Right cardiac atrium (tissue), 5 donors: ENCODE measurements at regions not wholly inside any gene's neighbourhood (a gene's known extent, or its start where the extent isn't known, plus 50 kb on each side); places are given as distances from the start of the nearest gene placed in this dataset.

ENCODE experiments used
- ATAC-seq, 2 donors: fragments of 200-7000 bp; cut with Tn5 transposase; one replicate each; pipeline versions ENCODE4 v1.8.0 to v1.9.1; 2020; ENCODE audit warnings: moderate library complexity in 2 of 2, mild to moderate bottlenecking in 1 of 2
- DNase-seq, 3 donors: peaks; one replicate each; pipeline ENCODE4 v3.0.0-alpha.2; 2020
- H3K27ac ChIP-seq: one replicate; pipeline ENCODE4 v1.5.1; 2013; ENCODE audit warnings: mild to moderate bottlenecking, low read length, control low read depth, moderate library complexity
- H3K27me3 ChIP-seq: one replicate; pipeline ENCODE4 v1.6.1; 2013; ENCODE audit not compliant: control insufficient read depth, insufficient read depth
- H3K4me1 ChIP-seq: one replicate; pipeline ENCODE4 v1.6.1; 2013; ENCODE audit warnings: low read length; ENCODE audit not compliant: control insufficient read depth, insufficient read depth
- H3K4me3 ChIP-seq: one replicate; pipeline ENCODE4 v1.5.1; 2013; ENCODE audit warnings: low read length, control low read depth
- H3K9me3 ChIP-seq: one replicate; pipeline ENCODE4 v1.6.1; 2013; ENCODE audit warnings: low read length; ENCODE audit not compliant: control insufficient read depth
- WGBS: extraction: QIAGEN DNeasy Blood & Tissue Kit; methylation state at CpG from one replicate; pipeline ENCODE4 v1.1.7; 2013; 5-methylcytosine and 5-hydroxymethylcytosine counted together
- intact Hi-C, 4 donors: fragments of 100-400 bp; cut with DNase I; formaldehyde crosslinking; loops; one replicate each; pipeline versions ENCODE4 v1.11.0 to v1.14.0; 2022 to 2023
- donor health status: healthy with polysubstance abuse.
- donor health status: DM: no; HTN: yes; CAD: no.
- donor health status: DM: no; HTN: no; CAD: no.
- donor health status: DM: no; HTN: yes; CAD: no; lungs with severe emphysema.
- donor health status: DM: yes; HTN: yes; CAD: no.

DNA sequence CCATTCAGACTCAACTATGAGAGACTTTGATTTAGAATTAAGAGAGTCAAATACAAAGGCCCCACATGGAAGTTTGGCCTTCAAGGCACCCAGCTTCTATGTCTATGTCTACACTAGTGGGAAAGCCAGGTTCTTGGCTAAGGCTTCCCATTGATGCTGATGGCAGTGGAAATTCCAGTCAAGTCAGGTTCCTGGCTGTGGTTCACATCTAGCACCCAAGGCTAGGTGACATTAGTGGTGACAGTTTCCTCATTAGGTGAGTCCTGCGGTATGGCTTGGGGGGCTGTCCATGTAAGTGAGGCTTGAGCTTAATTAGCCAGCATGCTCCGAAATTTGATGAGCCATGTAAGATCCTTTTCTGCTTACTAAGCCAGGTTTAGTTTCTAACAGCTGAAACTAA is 460.9 kb downstream of the RMST start:
- ATAC-seq = no peak
- no peak overlapping the region for H3K27ac ChIP-seq
- H3K9me3 ChIP-seq = no peaks in the 10 kb centered on the region
- no peaks in the 10 kb centered on the region for H3K27me3 ChIP-seq
- no peak for DNase-seq
- no peaks in the 10 kb centered on the region for H3K4me1 ChIP-seq
- no peak overlapping the region for H3K4me3 ChIP-seq
- intact Hi-C loops = no loop called here
- WGBS = 91% methylated on average over 2 of the region's 2 CpGs

DNA sequence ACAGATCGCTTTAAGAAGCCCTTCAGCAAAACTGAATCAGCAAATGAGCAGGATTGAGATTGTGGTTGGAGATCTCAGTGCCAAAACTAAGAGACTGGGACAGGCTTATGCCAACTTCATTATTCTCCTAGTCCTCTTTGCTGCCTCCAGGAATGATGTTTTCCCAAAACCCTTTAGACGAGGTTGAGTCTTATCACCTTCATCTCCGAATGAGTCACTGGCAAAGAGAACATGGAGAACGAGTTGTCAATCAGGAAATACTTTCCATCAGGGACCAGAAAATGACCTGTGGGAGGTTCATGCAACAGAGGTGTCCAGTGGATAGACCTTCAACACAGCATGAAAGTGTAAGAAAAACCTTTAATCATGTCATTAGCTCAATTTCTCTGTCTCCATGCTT is 461.5 kb downstream of the RMST start:
- Histone ChIP-seq H3K4me1 (no peaks in the 10 kb centered on the region), H3K4me3 (no peak overlapping the region), H3K27me3 (no peaks in the 10 kb centered on the region), H3K27ac (no peak overlapping the region), H3K9me3 (no peaks in the 10 kb centered on the region)
- ATAC-seq (no peak), DNase-seq (no peak)
- intact Hi-C loops = no loop called here
- WGBS = 68% methylated on average over 4 of the region's 4 CpGs

GRCh38 chr12:97927977-97928376 is 465.4 kb downstream of the RMST start:
- ATAC-seq (no peak), DNase-seq (no peak)
- Histone ChIP-seq H3K9me3 (no peaks in the 10 kb centered on the region), H3K27ac (no peak overlapping the region), H3K27me3 (no peaks in the 10 kb centered on the region), H3K4me1 (no peaks in the 10 kb centered on the region), H3K4me3 (no peak overlapping the region)
- WGBS = 87% methylated on average over 6 of the region's 6 CpGs
- intact Hi-C loops = no loop called here

GRCh38 chr12:97936165-97936564 is 473.6 kb downstream of the RMST start:
- ATAC-seq (no peak), DNase-seq (no peak)
- H3K4me3 ChIP-seq = no peak overlapping the region
- intact Hi-C loops = no loop called here
- no peaks in the 10 kb centered on the region for H3K4me1 ChIP-seq
- H3K9me3 ChIP-seq = no peaks in the 10 kb centered on the region
- 66% methylated on average over 5 of the region's 5 CpGs for WGBS
- no peaks in the 10 kb centered on the region for H3K27me3 ChIP-seq
- H3K27ac ChIP-seq = no peak overlapping the region

GRCh38 chr12:97938031-97938430 is 475.4 kb downstream of the RMST start:
- Histone ChIP-seq H3K4me3 (no peak overlapping the region), H3K27ac (no peak overlapping the region), H3K27me3 (no peaks in the 10 kb centered on the region), H3K9me3 (no peaks in the 10 kb centered on the region), H3K4me1 (no peaks in the 10 kb centered on the region)
- ATAC-seq = no peak
- intact Hi-C loops = no loop called here
- DNase-seq = no peak

- H3K27ac ChIP-seq = no peak overlapping the region
- 97% methylated on average over 1 of the region's 1 CpG for WGBS
- intact Hi-C loops = no loop called here
- H3K4me1 ChIP-seq = no peaks in the 10 kb centered on the region
- ATAC-seq (no peak), DNase-seq (no peak)
- H3K9me3 ChIP-seq = no peaks in the 10 kb centered on the region
- no peaks in the 10 kb centered on the region for H3K27me3 ChIP-seq
- no peak overlapping the region for H3K4me3 ChIP-seq
Measured at GRCh38 chr12:97939156-97939555, 476.6 kb downstream of the RMST start.

- Histone ChIP-seq H3K9me3 (no peaks in the 10 kb centered on the region), H3K4me1 (no peaks in the 10 kb centered on the region), H3K4me3 (no peak overlapping the region), H3K27me3 (no peaks in the 10 kb centered on the region), H3K27ac (no peak overlapping the region)
- DNase-seq = no peak
- no peak for ATAC-seq
- 81% methylated on average over 1 of the region's 1 CpG for WGBS
- intact Hi-C loops = no loop called here
Measured at GRCh38 chr12:97940105-97940504, 477.5 kb downstream of the RMST start.

DNA sequence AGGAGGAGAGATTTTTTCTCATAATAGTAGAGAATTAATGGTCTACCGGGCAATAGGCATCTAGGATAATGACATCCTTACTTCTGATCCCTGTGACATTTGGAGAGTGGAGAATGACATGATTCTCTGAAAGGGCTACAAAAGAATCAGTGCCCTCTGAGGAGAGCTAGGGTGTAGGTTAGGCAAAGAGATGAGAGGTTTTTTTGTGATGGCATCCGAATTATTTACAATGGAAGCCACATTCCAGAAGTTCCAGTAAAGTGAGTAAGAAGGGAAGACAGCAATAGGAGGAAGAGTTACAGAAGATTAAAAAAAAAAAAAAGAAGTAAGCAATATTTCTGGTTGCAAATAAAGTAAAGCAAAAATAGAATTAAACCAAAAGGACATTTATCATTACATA is 478.0 kb downstream of the RMST start:
- no peaks in the 10 kb centered on the region for H3K9me3 ChIP-seq
- ATAC-seq (no peak), DNase-seq (no peak)
- no peaks in the 10 kb centered on the region for H3K4me1 ChIP-seq
- no peaks in the 10 kb centered on the region for H3K27me3 ChIP-seq
- intact Hi-C loops = no loop called here
- H3K27ac ChIP-seq = no peak overlapping the region
- 53% methylated on average over 2 of the region's 2 CpGs for WGBS
- no peak overlapping the region for H3K4me3 ChIP-seq

GRCh38 chr12:97941686-97942354 is 479.2 kb downstream of the RMST start:
- no peak for DNase-seq
- no peak overlapping the region for H3K4me3 ChIP-seq
- 95% methylated on average over 3 of the region's 3 CpGs for WGBS
- no peak for ATAC-seq
- no peaks in the 10 kb centered on the region for H3K9me3 ChIP-seq
- H3K4me1 ChIP-seq = no peaks in the 10 kb centered on the region
- no peak overlapping the region for H3K27ac ChIP-seq
- intact Hi-C loops = no loop called here
- H3K27me3 ChIP-seq = no peaks in the 10 kb centered on the region

- H3K9me3 ChIP-seq = no peaks in the 10 kb centered on the region
- H3K4me1 ChIP-seq = no peaks in the 10 kb centered on the region
- no peak for ATAC-seq
- DNase-seq = no peak
- 70% methylated on average over 1 of the region's 1 CpG for WGBS
- H3K4me3 ChIP-seq = no peak overlapping the region
- H3K27me3 ChIP-seq = no peaks in the 10 kb centered on the region
- no peak overlapping the region for H3K27ac ChIP-seq
- intact Hi-C loops = no loop called here
Measured at GRCh38 chr12:97943359-97943758, 480.8 kb downstream of the RMST start.

GRCh38 chr12:97944576-97944975 is 482.0 kb downstream of the RMST start:
- H3K4me3 ChIP-seq = no peak overlapping the region
- H3K4me1 ChIP-seq = no peaks in the 10 kb centered on the region
- ATAC-seq (no peak), DNase-seq (no peak)
- H3K9me3 ChIP-seq = no peaks in the 10 kb centered on the region
- intact Hi-C loops = no loop called here
- H3K27me3 ChIP-seq = no peaks in the 10 kb centered on the region
- no peak overlapping the region for H3K27ac ChIP-seq
- 71% methylated on average over 2 of the region's 2 CpGs for WGBS

DNA sequence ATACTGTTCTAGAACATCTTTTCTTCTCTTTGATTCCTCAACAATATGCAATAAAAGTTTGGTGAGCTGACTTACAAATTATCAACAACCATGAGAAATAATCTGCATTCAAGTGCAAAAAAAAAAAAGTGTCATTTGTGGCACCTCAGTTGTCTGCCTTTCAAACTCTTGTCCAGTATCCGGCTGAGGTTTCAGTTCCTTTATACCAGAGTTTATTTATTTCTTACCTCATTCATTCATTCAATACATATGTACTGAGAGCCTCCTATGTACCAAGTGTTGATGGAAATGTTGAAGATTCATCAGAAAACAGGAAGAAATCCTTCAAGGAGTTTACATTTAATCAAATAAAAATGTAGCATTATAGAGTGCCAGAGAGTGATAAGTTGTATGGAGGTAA is 484.1 kb downstream of the RMST start:
- intact Hi-C loops = no loop called here
- 92% methylated on average over 1 of the region's 1 CpG for WGBS
- DNase-seq (no peak), ATAC-seq (no peak)
- H3K4me1 ChIP-seq = no peaks in the 10 kb centered on the region
- no peak overlapping the region for H3K4me3 ChIP-seq
- H3K27me3 ChIP-seq = no peaks in the 10 kb centered on the region
- H3K27ac ChIP-seq = no peak overlapping the region
- no peaks in the 10 kb centered on the region for H3K9me3 ChIP-seq
